GM21390 (cell line): ENCODE measurements at regions not wholly inside any gene's neighbourhood (a gene's known extent, or its start where the extent isn't known, plus 50 kb on each side); places are given as distances from the start of the nearest gene placed in this dataset.
"Not testable (repeated sequence)": the region's sequence is repeated elsewhere in the genome, so short reads cannot be mapped to it uniquely, and the experiment has no call there.

Experiments used
- ATAC-seq: cut with Tn5 transposase; IDR thresholded peaks from one replicate; pipeline ENCODE4 v1.9.1; 2021; ENCODE audit not compliant: unreplicated experiment

DNA sequence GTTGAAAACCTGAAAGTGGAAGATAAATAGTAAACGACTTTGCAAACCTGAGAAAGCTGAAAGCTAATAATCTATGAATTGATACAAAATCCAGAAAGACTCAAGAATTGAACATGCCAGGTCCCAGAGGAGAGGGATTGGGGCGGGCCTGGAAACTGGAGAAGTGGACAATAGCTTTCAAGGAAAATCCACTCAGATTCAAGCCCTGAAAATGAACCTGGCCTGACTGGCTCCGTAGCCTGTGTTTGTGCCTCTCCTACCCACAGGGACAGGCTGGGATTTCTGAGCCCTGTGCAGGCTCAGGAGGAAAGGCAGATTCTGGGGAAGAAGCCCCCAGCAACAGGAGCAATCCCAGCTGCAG lies 274.8 kb upstream of the HS6ST1 start:
- no peak for ATAC-seq

- ATAC-seq, result no peak
Measured at GRCh38 chr2:128593879-128594650, 275.4 kb upstream of the HS6ST1 start.

DNA sequence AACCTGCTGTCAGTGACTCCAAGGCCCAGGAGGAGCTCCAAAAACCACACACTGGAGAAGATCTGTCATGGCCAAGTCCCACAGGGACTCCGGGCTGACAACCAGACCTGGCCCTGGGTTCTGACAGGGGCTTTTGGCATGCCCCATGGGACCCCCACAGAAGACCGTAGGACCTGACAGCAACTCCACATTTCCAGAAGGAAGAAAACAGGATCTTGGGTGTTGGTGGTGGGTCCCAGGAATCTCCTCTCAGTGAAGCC lies 275.9 kb upstream of the HS6ST1 start:
- ATAC-seq, result no peak

DNA sequence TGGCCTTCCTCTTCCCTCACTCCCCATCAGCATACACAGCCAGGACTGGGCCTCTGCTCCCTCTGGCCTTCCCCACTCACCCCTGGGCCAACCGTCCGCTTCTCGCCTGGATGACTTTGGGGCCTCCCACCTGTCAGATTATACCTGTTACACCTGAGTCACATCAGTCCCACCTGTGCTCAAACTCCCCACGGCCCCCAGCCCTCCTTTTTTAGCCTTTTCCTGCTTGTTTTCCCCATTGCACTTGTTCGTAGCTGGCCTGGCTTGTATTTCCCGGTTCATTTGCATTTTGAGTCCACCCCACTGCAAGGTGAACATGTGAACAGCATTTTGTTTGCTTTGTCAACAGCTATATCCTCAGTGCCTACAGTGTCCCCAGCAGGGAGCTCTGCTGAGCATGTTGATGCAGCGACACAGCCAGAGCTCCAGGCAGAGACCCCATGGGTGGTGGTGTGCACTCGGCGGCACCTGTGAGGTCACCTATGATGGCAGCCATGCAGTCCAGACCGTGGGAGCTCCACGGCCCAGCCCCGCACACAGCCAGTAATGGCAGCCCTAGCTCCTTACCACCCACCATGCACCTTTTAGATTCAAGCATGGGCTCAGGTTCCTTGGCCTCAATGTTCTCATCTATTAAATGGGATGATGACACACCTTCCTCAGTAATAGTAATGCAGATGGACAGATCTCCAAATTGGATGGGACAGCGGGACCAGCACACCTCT lies 276.4 kb upstream of the HS6ST1 start:
- no peak for ATAC-seq

DNA sequence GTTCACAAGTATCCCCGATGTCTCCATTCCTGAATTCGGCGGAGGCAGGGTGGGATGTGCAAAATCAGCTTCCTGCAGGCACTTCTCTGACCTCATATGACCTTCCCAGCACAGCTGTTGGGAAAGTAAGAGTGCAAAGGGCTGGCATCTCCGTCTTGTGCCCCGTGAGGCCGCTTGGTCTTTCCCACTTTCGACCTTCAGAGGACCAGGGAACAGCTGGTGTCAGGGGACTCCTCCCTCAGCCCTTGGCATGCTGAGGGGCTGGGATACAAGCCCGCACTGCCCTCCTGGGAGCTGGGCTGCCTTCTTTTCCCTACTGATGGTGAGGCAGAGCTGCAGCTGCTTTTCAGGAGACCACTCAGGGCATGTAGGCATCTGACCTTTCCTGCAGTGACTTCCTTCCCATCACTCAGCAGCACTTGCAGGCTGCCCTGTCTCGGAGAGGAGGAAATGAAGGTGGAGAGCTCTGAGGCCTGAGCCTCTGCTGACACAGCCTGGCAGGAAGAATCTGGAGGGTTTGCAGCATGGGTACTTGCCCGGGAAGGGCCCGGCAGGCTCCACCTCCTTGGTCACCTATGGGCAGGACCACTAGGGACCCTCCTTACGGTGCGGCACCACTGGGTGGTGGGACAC lies 277.2 kb upstream of the HS6ST1 start:
- no peak for ATAC-seq

GRCh38 chr2:128596396-128597120 lies 277.9 kb upstream of the HS6ST1 start:
- ATAC-seq, result no peak

- no peak for ATAC-seq
Measured at GRCh38 chr2:128597121-128597762, 278.6 kb upstream of the HS6ST1 start.

- ATAC-seq, result not testable (repeated sequence)
Measured at GRCh38 chr2:128598260-128598659, 279.6 kb upstream of the HS6ST1 start.

DNA sequence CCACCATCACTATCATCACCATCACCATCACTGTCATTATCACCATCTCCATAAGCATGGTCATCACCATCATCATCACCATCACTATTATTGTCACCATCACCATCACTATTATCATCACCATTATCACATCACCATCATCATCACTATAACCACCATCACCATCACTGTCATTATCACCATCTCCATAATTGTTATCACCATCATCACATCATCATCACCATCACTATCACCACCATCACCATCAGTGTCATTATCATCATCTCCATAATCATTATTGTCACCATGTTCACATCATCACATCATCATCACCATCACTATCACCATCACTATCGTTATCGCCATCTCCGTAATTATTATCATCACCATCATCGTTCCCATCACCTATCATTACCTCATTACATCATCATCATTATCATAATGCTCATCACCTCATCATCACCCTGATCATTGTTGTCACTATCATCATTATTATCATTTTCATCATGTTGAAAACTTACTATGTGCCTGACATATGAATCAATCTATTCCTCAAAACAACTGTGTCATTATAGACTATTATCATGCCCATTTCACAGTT lies 280.3 kb upstream of the HS6ST1 start:
- no peak for ATAC-seq

DNA sequence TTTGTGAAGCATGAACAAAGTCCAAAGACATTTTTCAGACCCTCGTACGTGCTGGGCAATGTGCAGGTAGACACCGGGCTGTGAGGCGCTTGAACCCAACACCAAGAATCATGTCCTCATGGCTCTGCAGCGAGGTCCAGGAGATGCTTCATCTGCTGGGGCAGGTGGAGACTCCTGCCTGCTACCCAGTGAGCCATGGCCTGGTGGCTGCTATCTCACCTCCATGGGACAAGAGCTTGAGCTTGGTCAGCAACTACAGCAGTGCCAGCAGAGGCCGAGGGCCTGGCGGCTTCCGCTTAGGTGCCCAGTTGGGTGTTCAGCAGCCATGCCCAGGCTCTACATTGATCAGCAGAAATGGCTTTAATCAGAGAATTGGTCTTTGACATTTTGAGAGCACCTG lies 281.0 kb upstream of the HS6ST1 start:
- no peak for ATAC-seq

DNA sequence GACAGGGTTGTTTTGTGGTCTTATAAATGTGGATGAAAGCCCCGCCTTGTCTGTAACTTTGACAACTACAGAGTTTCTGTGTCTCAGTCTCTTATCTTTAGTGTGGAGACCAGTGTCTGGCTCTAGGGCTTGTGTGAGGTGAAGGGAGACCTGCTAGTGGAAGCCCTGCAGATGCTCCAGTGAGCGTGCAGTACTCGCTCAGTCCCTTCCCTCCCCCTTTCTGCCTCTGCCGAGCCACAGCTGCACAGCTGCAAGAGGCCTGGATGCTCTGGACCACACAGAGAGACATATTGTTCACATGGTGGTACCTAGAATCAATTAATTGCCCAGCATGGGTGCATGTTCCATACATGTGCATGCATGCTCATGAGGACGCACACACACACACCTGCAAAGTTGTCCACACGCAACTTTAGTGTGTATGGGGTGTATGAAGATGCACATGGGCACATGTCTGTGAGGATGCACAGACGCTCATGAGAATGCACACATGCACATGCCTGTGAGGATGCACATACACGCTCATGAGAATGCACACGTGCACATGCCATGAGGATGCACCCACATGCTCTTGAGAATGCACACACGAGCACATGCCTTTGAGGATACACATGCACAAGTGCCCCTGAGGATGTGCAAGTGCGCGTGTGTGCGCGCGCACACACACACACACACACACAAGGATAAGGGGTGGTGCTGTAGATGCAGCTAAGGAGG lies 282.1 kb upstream of the HS6ST1 start:
- ATAC-seq, result no peak

DNA sequence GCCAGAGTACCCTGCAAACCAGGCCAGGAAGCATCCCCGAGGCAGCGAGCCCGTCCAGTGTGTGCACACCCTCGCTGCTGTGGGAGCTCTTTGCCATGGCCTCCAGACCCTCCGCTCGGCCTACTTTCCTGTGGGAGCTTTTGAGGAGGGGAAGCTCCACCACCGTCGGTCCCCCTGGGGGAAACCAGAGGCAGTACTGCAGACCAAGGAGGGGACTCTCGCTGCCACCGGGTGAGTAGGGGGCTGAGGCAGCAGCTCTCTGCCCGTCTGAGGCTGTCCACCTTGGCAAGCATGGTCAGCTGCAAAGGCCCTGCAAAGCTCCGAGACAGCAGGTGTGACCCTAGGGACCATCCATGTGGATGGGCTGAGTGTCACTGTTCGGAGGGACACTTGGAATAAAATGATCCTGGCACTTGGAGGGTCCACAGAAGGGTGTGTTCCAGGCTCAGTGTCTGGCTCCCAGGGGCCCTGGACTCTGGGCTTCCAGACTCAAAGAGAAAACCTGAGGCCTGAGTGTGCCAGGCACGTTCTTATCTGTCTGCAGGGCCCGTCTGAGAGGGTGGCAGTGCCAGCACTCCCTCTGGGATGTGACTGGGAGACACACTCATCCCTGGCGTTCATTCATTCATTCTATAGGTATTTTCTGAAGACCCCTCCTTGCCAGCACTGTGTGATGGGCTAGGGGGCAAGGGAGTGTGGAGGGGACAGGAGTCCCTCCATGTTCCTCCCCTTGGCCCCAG lies 282.8 kb upstream of the HS6ST1 start:
- no peak for ATAC-seq

GRCh38 chr2:128602038-128602698 lies 283.5 kb upstream of the HS6ST1 start:
- no peak for ATAC-seq

- ATAC-seq, result no peak
Measured at GRCh38 chr2:128602699-128603101, 284.0 kb upstream of the HS6ST1 start.

GRCh38 chr2:128603411-128603924 lies 284.8 kb upstream of the HS6ST1 start:
- no peak for ATAC-seq

DNA sequence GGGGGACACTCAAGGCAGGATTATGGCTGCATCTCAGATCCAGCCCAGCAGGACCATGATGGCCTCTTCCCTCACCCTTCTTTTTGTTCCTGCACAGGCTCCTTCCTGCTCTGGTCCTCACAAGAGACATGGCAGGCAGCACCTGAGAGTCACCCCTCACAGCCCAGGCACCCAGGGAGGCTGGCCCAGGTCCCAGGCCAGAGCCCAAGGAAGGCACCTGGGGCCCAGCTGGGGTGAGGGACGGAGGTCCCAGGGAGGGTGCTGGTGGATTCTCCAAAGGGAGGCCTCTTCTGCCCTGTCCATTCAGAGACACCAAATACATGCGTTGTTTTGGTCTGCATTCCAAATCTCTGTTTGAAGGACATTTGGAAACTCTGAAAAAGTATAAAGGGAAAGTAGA lies 285.4 kb upstream of the HS6ST1 start:
- no peak for ATAC-seq

DNA sequence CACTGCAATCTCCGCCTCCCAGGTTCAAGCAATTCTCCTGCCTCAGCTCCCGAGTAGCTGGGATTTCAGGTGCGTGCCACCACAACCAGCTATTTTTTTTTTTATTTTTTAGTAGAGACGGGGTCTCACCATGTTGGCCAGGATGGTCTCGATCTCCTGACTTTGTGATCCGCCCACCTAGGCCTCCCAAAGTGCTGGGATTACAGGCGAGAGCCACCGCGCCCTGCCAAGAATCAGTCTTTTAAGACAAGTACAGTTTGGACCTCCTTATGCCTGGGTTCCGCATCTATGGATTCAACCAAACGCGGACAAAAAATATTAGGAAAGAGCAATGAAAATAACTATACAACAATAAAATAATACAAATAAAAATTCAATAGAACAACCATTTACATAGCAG lies 285.9 kb upstream of the HS6ST1 start:
- ATAC-seq, result not testable (repeated sequence)

GRCh38 chr2:128605421-128605820 lies 286.8 kb upstream of the HS6ST1 start:
- no peak for ATAC-seq

DNA sequence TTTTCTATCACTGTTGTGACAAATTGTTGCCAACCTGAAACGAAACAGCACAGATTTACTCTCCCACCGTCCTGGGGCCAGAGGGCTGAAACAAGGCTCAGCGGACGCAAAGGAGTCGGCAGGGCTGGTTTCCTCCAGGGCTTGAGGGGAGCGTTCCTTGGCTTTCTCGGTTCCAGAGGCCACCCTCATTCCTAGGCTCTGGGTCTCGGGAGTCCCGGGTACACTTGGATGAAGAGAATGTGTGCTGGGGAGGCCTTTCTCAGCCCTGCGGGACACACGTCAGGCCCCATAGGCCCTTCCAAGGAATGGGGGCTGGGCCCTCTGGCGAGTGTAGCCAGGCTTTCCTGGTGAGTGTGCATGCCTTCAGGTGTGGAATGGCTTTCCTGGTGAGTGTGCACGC lies 287.3 kb upstream of the HS6ST1 start:
- no peak for ATAC-seq
